Cerebellar cortex (tissue), 1 donor: ENCODE measurements at regions not wholly inside any gene's neighbourhood (a gene's known extent, or its start where the extent isn't known, plus 50 kb on each side); places are given as distances from the start of the nearest gene placed in this dataset.

Experiments used
- DNase-seq: peaks from one replicate; pipeline ENCODE4 v3.0.0-alpha.2; 2015; ENCODE audit warnings: low spot score

DNA sequence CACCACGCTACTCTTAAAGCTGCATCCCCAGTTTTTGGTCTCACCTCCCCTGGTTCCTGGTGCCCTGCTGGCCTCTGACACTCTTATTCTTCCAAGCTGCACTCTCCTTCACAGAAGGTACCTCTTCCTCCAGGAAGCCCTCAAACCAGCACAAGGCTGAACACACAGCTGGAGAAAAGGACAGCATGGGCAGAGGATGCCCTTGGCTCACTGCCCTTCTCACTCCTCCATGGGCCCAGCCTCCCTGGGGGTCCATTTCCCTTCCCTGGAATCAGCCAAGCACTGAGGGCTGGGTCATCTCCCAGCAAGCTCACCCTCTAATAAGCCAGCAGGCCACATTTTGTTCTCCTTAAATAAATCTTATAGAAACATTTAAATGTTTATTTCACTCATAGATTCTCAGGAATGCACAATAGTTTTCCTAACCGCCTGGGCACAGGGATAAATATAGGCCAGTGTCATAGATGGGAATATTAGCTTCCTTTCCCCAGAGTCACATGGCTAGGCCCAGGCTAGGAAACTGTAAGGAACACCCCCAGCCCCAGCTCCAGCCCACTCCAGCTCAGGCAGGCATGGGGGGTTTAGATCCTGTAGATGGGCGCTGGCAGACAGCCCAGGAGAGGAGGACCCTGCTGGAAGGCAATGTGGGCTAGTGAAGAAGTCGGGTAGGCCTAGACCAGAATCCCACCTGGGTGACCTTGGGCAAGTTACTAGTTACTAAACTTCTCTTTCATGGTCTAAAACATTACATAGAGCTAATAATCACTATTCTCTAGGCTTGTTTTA lies 51.5 kb downstream of the IRAG1 start:
- DNase-seq: no peak

GRCh38 chr11:10641177-10641911 lies 52.2 kb downstream of the IRAG1 start:
- DNase-seq: no peak

DNA sequence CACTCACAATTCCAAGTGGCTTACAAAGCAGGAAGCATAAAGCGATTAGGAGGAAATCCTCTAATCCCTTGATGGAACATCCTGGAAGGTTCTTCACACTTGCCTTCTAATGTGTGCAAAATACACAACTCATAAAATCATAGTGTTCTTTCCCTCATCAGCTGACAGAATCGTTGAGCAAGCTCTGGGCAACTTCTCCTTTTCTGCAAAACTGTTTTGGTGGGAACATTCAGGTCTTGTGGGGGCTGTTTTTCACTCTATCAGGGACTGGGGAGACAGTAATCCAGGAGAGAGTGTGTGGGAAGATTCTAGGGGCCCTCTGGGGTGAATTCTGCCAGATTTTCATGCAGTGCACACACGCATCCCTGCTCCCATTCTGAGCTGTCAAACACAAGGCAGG lies 53.2 kb downstream of the IRAG1 start:
- DNase-seq: no peak

DNA sequence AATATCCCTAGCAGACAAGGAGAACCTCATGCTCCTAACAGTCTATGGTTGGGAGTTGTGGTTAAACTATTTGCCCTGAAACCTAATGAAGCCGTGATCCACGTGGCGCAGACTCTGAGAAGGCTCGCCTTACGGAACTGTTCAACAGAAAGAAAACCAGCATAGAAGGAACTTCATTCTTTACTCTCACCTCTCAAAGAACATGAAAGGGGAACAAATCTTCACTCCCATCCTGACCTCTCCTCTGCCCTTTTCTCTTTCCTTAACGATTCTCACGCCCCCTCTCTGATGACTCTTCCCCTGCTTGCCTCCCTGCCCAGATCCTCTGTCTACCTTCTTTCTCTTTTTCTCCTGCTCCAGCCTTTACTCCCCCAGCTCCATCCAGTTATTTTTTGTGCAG lies 54.2 kb downstream of the IRAG1 start:
- no peak for DNase-seq

DNA sequence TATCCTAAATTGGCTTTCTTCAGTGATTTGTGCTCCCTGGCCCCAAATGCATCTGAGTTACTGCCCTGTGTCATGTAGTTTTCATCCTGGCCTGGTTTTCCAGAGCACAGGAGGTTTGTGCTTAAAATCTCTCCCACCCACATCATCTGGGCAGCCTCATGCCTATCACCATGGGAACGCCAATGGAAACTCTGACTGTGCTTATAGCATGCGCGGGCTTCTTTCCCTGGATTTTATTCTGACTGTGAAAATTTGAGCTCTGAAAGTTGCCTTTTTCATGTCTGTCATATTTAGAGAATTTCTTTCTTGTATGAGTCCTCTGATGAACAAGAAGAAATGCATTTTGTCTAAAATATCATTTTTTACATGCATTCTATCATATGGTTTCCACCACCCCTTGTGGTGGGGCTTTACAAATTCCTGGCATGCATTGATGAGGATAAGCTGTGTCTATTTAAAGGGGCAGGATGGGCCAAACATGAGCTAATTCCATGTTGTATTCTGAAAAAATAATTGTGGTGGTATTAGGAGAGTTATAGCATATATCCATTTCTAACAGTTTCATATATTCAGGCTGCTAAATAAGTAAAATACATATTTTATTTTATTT lies 55.1 kb downstream of the IRAG1 start:
- no peak for DNase-seq

GRCh38 chr11:10637731-10638151 lies 55.8 kb downstream of the IRAG1 start:
- no peak for DNase-seq

- no peak for DNase-seq
These were observed 59.1 kb downstream of the IRAG1 start for GRCh38 chr11:10634407-10634806.

DNA sequence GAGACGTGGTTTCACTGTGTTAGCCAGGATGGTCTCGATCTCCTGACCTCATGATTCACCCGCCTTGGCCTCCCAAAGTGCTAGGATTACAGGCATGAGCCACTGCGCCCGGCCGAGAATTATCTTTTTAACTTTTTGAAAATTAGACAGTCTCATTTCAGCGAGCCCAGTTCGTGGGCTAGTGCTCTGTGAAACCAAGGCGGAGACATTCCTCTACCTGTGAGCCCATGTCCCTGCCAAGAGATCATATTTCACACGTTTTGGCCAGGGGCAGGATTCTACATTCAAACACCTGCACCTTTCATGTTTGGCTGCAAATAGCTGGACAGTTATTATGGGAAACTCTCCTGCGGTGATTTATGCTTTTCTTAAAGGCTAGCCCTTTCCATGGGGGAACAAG lies 60.3 kb downstream of the IRAG1 start:
- no peak for DNase-seq

DNA sequence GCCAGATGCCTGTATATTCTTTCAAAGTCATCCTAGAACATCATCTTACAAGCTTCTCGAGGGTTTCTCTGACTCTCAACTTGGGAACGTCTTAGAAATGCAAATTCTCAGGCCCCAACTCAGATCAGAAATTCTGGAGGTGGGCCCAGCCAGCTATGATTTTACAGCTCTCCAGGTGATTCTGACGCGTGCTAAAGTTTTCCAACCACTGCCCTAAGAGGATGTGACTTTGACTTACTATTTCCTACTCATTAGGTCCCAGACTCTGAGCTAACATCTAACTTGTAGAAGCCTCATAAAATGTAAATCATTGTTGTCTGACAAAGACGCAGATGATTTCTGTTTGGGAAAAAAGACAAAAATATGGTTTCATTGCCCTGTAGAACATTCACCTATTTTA lies 61.1 kb downstream of the IRAG1 start:
- DNase-seq: no peak

- DNase-seq: no peak
These were observed 61.8 kb downstream of the IRAG1 start for GRCh38 chr11:10631761-10632160.

DNA sequence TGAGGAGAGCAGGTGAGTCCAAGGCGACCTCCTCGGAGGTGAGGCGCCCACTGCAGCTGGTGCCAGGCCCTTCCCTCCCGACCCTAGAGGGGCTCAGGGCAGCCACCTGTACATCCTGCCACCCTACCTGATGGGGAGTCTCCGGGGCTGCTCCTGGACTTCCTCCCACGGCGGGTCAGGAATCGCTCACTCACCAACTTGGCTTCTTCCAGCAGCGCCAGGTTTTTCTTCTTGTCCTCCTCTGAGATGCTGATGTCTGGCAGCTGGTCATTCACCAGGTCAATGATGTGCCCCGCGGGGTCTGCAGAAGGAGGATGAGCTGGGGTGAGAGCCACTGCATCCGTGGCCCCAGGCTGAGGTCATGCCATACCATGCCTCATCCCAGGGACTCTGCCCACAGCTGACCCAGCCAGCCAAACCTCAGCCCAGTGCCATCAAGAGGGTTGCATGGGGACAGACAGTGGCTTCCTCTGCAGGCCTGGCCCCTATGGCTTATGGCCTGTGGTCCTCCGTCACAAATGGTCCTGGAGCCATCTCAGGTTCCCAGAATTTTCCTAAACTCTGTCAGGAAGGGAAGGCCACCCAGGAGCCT lies 61.0 kb upstream of the LYVE1 start:
- DNase-seq: no peak

GRCh38 chr11:10628508-10629236 lies 60.2 kb upstream of the LYVE1 start:
- no peak for DNase-seq

DNA sequence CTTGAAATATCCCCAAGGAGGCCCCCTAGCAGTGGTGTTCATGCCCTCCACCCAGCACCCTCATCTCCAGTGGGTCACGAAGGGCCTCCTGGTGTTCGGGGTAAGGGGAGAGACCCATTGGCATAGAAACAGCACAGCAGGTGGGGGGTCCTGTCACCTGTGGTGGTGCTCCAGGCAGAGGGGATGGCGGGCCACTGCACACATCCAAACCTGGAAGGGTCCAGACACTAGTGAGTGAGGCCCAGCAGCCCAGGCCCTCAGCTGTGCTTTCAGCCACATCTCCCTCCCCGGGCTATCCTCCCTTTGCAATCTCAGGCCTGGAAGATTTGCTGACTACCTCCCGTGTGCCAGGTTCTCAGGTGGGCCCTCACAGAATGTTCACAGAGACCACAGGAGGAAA lies 59.4 kb upstream of the LYVE1 start:
- no peak for DNase-seq

DNA sequence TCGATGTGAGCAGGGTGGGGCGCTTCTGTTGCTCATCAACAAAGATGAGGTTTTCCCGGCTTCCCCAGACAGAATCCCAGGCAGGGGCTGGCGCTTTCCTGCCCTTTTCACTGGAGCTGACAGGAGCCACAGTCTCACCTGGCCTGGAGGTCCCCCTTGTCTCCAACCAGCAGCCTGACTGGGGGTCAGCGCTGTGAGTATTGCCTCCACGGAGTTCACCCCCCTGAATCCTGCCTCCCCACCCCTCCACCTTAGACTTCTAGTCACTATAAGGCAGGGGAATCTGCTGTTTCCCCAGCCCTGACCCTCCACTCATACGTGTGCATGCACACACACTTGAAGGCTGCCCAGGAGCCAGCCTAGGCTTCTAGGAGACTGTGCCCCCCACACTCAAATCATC lies 58.8 kb upstream of the LYVE1 start:
- DNase-seq: no peak

- no peak for DNase-seq
These were observed 57.5 kb upstream of the LYVE1 start for GRCh38 chr11:10625982-10626311.

- DNase-seq: no peak
These were observed 57.0 kb upstream of the LYVE1 start for GRCh38 chr11:10625281-10625981.

- peak; percentile 54 for DNase-seq
These were observed 55.6 kb upstream of the LYVE1 start for GRCh38 chr11:10623797-10624761.

GRCh38 chr11:10622957-10623791 lies 54.7 kb upstream of the LYVE1 start:
- DNase-seq: no peak

DNA sequence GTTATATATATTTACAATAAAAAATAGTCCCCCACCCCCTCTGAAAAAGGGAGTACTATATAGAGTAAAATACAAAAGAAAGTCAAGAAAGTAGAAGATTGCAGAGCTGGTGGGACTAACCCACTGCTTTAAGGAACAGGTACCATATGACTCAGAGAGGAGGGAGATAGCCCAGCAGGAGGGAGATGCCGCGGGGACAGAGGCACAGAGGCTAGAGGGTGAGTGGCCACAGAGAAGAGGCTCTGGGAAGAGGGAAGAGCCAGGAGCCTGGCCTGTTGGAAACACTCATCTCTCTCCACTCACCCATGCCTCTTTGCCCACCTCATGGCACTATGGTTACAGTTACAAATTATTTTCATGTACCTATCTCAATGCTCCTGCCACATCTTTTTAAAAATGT lies 53.6 kb upstream of the LYVE1 start:
- no peak for DNase-seq
